Tibial artery (tissue), 4 donors: ENCODE measurements at regions not wholly inside any gene's neighbourhood (a gene's known extent, or its start where the extent isn't known, plus 50 kb on each side); places are given as distances from the start of the nearest gene placed in this dataset.
"Not testable (repeated sequence)": the region's sequence is repeated elsewhere in the genome, so short reads cannot be mapped to it uniquely, and the experiment has no call there.

Source experiments
- DNase-seq, 2 donors: peaks; one replicate each; pipeline ENCODE4 v3.0.0-alpha.2; 2019
- H3K27ac ChIP-seq, 2 donors: fragments of 200-600 bp; sonication (generic) in 1 of 2; 1 replicate in 1 of 2; 2 replicates in 1 of 2; pipeline ENCODE4 v1.5.1; 2018 to 2019; ENCODE audit warnings: mild to moderate bottlenecking in 1 of 2
- H3K27me3 ChIP-seq, 2 donors: fragments of 200-600 bp; sonication (generic) in 1 of 2; one replicate each; pipeline versions ENCODE4 v1.5.1 to v1.6.0; 2016 to 2019
- H3K36me3 ChIP-seq, 3 donors: fragments of 200-600 bp; sonication (generic) in 2 of 3; one replicate each; pipeline ENCODE4 v1.5.1; 2016 to 2019; ENCODE audit warnings: mild to moderate bottlenecking in 2 of 3
- H3K4me1 ChIP-seq, 4 donors: fragments of 200-600 bp; sonication (generic) in 2 of 4; 1 replicate in 3 of 4; 2 replicates in 1 of 4; pipeline ENCODE4 v1.5.1; 2016 to 2019
- H3K4me3 ChIP-seq, 2 donors: fragments of 200-600 bp; sonication (generic) in 1 of 2; 1 replicate in 1 of 2; 2 replicates in 1 of 2; pipeline ENCODE4 v1.5.1; 2018 to 2019; ENCODE audit warnings: mild to moderate bottlenecking in 2 of 2
- H3K9me3 ChIP-seq, 3 donors: fragments of 200-600 bp; sonication (generic) in 1 of 3; one replicate each; pipeline ENCODE4 v1.5.1; 2016 to 2019
- intact Hi-C: fragments of 100-400 bp; cut with DNase I; formaldehyde crosslinking; loops from one replicate; pipeline ENCODE4 v1.15.0; 2023; ENCODE audit warnings: low total_unique reads
- TF ChIP-seq, protein P1 (sequence below), 2 experiments: fragments of 200-600 bp in 1 of 2; fragments of 450-650 bp in 1 of 2; IDR thresholded peaks; one replicate each; pipeline ENCODE4 v1.5.1; 2017 to 2019; ENCODE audit warnings: antibody characterized with exemption in 2 of 2, mild to moderate bottlenecking in 1 of 2, moderate library complexity in 1 of 2

DNA sequence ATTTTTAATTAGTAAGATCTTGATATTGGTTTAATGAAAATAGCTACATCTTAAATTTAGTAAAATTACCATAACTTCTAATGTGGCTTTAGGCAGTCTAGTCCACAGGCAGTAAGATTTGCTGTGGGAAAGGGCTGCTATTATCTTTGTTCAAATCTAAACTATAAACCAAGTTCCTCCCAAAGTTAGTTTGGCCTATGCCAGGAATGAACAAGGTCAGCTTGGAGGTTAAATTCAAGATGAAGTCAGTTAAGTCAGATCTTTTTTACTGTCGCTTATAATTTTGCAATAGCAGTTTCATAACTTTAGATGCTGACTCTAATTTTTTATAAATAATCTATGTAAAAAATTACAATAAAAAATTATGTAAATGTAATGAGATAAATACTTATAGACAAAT, 1016.9 kb upstream of the ALCAM start:
- Histone ChIP-seq H3K36me3 (no peaks in the 10 kb centered on the region), H3K27me3 (no peaks in the 10 kb centered on the region), H3K9me3 (no peaks in the 10 kb centered on the region), H3K4me3 (no peak overlapping the region), H3K27ac (no peak overlapping the region), H3K4me1 (peaks cover 0 to 32% (median 0%) of the 10 kb centered on the region in 4 donors)
- TF ChIP-seq, protein P1, sequence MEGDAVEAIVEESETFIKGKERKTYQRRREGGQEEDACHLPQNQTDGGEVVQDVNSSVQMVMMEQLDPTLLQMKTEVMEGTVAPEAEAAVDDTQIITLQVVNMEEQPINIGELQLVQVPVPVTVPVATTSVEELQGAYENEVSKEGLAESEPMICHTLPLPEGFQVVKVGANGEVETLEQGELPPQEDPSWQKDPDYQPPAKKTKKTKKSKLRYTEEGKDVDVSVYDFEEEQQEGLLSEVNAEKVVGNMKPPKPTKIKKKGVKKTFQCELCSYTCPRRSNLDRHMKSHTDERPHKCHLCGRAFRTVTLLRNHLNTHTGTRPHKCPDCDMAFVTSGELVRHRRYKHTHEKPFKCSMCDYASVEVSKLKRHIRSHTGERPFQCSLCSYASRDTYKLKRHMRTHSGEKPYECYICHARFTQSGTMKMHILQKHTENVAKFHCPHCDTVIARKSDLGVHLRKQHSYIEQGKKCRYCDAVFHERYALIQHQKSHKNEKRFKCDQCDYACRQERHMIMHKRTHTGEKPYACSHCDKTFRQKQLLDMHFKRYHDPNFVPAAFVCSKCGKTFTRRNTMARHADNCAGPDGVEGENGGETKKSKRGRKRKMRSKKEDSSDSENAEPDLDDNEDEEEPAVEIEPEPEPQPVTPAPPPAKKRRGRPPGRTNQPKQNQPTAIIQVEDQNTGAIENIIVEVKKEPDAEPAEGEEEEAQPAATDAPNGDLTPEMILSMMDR (IDR thresholded peaks at IDR 0.05): no peak
- intact Hi-C loops: no loop called here
- no peak for DNase-seq

DNA sequence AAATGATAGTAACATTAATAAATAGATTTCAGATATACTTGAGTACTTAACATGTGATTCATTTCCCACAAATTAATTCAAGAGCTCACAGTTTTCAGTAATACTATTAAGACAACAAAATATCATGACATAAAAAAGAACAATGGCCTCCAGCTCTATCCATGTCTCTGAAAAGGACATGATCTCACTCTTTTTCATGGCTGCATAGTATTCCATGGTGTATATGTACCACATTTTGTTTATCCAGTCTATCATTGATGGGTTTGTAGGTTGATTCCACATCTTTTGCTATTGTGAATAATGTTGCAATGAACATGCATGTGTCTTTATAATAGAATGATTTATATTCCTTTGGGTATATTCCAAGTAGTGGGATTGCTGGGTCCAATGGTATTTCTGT, 1012.8 kb upstream of the ALCAM start:
- Histone ChIP-seq H3K36me3 (no peaks in the 10 kb centered on the region), H3K9me3 (no peaks in the 10 kb centered on the region), H3K27me3 (no peaks in the 10 kb centered on the region), H3K4me1 (peaks cover 0 to 9% (median 0%) of the 10 kb centered on the region in 4 donors), H3K27ac (no peak overlapping the region), H3K4me3 (no peak overlapping the region)
- intact Hi-C loops: no loop called here
- TF ChIP-seq, protein P1 (IDR thresholded peaks at IDR 0.05): no peak
- no peak for DNase-seq

DNA sequence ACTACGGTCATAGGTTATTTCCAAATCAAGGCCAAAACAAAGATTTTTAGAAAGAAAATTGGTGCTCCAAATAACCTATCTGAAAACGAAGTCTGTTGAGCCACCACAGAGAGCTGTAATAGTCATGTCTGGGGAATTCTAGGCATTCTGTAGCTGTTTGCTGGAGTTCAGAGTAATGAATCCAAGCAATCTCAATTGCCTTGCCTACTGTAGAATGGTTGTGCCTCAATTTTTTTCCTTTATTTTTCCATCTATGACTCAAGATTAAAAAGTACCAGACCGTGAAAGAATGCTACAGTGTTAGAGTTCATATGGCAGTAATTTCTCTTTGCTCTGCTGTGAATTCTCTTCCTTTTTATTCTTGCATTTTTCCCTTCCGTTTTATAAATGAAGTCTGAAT, 1007.2 kb upstream of the ALCAM start:
- H3K27ac ChIP-seq: no peak overlapping the region
- no peaks in the 10 kb centered on the region for H3K9me3 ChIP-seq
- TF ChIP-seq, protein P1 (IDR thresholded peaks at IDR 0.05): no peak

GRCh38 chr3:104360038-104360437, 1006.7 kb upstream of the ALCAM start:
- TF ChIP-seq, protein P1 (IDR thresholded peaks at IDR 0.05): no peak
- Histone ChIP-seq H3K36me3 (no peaks in the 10 kb centered on the region), H3K27me3 (no peaks in the 10 kb centered on the region), H3K4me1 (peaks cover 0 to 16% (median 3%) of the 10 kb centered on the region in 4 donors), H3K4me3 (no peak overlapping the region), H3K9me3 (no peaks in the 10 kb centered on the region), H3K27ac (no peak overlapping the region)
- intact Hi-C loops: no loop called here
- no peak for DNase-seq

More for the DNA sequence above, 1007.2 kb upstream of the ALCAM start:
- no peaks in the 10 kb centered on the region for H3K27me3 ChIP-seq
- intact Hi-C loops: no loop called here
- DNase-seq: no peak
- no peak overlapping the region for H3K4me3 ChIP-seq
- H3K36me3 ChIP-seq: no peaks in the 10 kb centered on the region
- peaks cover 0 to 16% (median 3%) of the 10 kb centered on the region in 4 donors for H3K4me1 ChIP-seq

DNA sequence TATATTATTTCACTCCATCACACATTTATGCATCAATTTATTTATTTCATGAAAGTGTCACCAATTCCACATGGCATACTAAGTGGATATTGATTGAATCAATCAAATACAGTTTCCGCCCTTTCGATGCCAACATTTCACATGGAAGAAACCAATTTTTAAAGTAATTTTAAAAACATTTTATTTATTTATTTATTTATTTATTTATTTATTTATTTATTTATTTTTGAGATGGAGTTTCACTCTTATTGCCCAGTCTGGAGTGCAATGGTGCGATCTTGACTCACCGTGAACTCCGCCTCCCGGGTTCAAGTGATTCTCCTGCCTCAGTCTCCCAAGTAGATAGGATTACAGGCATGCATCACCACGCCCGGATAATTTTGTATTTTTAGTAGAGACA, 1005.0 kb upstream of the ALCAM start:
- intact Hi-C loops, H3K4me3 ChIP-seq: not testable (repeated sequence)

GRCh38 chr3:104362319-104362718, 1004.4 kb upstream of the ALCAM start:
- Histone ChIP-seq H3K36me3 (no peaks in the 10 kb centered on the region), H3K9me3 (no peaks in the 10 kb centered on the region), H3K27me3 (no peaks in the 10 kb centered on the region), H3K4me3 (no peak overlapping the region), H3K4me1 (peaks cover 0 to 16% (median 3%) of the 10 kb centered on the region in 4 donors), H3K27ac (no peak overlapping the region)
- TF ChIP-seq, protein P1 (IDR thresholded peaks at IDR 0.05): no peak
- DNase-seq: no peak
- intact Hi-C loops: no loop called here

More for the DNA sequence above, 1005.0 kb upstream of the ALCAM start:
- peaks cover 0 to 16% (median 3%) of the 10 kb centered on the region in 4 donors for H3K4me1 ChIP-seq
- H3K36me3 ChIP-seq, DNase-seq, H3K27ac ChIP-seq, H3K27me3 ChIP-seq, H3K9me3 ChIP-seq: not testable (repeated sequence)
